HG03280 (cell line): ENCODE measurements at regions not wholly inside any gene's neighbourhood (a gene's known extent, or its start where the extent isn't known, plus 50 kb on each side); places are given as distances from the start of the nearest gene placed in this dataset.

ENCODE experiments used
- ATAC-seq: cut with Tn5 transposase; IDR thresholded peaks from one replicate; pipeline ENCODE4 v1.9.1; 2021; ENCODE audit warnings: mild to moderate bottlenecking, moderate library complexity; ENCODE audit not compliant: unreplicated experiment

DNA sequence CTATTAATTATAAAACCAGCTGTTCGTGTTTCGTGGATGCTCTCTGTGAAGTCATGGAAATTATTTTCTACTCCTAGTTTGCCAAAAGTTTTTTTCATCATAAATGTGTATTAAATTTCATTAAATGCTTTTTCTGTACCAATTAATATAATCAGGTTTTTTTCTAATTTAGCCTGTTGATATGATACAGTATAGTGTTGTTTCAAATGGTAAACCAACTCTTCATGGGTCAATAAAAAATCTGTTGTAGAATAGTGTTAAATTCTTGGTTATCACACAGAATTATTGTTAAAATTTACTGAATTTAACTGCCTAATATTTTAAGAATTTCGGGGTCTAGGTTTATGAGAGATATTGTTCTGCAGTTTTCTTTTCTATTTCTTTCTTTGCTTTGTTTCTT, 505.9 kb upstream of the MANEA start:
- ATAC-seq, result no peak

DNA sequence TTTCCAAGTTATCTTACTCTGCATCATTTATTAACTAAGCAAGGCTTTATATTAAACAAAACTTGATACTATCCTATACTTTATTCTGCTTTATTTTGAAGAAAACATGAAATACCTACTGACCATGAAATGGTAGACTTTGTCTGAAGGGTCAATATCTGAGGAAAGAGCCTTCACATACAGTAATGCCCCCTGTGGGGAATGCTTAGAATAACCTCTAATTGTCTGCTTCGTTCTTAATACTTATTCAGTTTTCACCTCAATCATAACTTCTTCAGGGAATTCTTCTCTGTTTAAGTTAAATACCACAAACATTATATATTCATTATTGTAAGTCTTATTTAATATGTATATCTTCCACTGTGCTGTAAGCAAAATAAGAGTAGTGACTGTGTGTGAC, 498.9 kb upstream of the MANEA start:
- ATAC-seq, result no peak

DNA sequence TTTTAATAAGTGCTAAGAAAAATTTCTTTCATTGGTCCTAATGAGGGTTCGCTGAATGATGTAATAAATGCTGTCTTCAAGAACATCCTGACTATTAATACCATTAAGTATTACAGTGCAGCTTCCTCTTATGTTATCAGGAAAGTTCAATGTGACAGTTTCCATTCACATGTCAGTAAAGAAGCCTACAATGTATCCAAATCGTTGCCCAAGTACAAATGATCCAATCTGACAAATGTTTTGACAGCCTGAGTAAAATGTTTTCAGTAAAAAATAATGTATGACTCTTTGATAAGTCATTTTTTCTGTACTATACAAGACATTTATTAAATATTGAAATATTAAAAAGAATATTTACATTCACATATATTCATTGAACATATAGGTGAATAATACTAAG, 496.1 kb upstream of the MANEA start:
- no peak for ATAC-seq

DNA sequence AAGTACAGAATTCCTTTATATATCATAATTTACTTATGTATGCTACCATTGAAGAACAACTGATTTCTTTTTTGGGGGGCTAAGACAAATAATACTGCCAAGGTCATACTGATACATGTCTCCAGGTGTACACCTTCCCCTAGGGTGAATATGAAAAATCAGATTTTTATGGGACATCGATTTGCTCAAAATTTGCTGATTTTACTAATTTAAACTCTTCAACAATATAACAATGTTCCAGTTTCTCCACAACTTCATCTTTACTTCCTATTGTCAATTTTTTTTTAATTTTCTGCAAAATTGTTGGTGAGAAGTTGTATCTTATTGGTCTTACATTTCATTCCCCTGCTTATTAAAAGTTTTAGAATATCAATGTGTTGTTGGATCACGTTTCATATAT, 495.4 kb upstream of the MANEA start:
- ATAC-seq, result no peak

DNA sequence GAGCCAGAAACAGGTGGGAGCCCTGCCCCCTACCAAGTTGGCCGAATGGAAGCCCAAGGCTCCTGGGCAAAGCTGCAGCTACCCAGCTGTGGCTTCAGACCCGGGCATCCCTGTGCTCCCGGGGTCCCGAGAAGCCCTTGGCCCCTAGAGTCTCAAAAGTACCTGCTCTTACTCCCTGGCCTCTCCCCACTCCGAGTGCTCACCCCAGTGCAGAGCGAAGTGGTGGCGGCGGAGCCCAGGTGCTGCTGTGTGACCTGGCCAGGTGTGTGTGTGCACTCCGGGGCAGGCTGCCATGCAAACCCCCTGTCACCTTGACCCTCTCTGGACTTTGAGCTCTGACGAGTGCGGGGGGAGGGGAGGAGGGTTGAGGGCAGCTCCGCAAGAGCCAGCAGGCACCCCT, 493.8 kb upstream of the MANEA start:
- ATAC-seq, result no peak

DNA sequence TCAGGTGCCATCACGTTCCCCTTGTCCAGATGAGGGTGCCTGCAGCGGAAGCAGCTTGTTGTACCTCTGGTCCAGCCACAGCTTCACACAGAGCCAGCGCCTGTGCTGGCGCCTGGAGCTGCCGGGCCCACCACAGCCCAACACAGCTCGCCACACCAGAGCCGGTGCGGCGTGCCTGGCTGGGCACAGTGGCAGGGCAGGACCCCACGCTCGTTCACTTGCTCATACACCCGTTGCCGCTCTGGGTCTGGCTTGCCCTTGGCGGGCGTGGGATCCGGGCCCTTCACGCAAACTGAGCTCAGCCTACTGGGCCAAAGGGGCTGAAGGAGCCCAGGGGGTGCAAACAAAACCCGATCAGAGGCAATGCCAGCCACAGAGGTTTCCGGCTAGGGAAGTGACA, 492.5 kb upstream of the MANEA start:
- no peak for ATAC-seq

DNA sequence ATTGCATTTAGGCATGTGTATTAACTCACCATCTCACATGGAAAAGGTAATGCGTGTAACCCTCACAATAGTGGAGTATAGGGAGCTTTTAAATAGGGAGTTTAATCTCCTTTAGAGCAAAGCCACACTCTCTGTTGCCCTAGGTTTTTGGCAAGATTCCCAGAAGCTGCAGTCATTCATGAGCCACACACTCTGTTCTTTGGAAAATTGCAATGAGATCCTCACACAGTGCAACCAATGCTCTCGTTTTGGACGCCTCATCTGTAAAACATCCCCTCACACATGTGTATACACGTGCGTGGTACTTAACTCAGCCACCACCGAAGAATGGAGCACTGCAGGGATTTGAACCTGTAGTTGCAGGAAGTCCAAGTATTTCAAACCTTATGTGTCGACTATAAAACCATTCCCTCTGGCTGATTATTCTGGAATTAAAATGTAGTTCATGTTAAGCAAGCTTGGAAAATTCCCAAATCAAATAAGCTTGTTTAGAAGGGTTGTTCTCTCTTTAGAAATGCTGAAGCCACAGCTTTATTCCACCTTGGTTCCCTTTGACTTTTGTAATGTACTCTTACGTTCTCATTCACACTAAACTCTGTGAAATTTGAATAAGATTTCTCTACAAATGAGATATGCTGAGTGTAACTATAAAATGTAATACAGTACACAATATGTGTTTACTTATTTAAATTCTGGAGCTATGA, 489.8 kb upstream of the MANEA start:
- no peak for ATAC-seq

DNA sequence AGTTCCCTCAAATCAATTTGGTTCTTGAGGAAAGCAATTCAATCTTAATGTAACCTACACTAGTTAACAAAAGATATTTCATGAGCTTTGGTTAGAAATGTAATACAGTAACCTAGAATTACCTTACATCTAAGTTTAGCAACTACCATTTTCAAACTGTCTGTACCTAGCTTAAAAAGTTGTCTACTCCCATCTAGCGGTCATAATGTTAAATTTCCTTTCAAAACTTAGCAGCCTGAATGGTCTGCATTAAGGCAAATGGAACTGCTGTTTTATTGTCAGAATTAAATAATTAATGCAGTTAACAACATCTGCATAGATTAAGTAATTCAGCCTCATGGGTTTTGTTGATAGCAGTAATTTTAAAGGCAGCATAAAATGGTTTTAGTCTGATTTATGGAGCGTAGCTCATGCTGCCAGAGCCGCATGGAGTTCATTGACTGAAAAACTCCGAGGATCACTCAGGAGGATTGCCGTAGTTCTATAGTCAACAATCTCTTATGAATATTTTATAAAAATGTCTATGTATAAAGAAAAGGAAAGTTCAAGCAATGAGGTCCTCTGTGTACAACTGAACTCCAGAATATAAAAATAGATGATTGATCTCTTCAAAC, 485.4 kb upstream of the MANEA start:
- ATAC-seq, result peak; percentile 76

DNA sequence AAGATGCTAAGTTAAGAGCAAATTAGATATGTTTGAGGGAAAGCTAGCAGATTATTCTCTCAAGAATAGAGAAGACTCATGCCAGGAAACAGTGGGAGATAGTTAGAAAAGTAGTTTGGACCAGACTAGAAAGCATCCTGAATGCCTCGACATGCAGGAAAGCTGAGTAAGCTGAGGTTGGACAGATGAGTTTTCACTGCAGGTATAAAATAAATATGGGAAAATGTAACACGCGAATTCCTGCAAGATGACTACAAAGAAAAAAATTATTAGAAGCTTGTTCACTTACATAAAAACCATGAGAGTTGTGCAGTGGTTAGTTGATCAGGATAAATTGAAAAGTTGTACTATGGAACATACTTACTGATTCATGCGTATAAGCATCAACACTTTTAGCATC, 484.2 kb upstream of the MANEA start:
- no peak for ATAC-seq

DNA sequence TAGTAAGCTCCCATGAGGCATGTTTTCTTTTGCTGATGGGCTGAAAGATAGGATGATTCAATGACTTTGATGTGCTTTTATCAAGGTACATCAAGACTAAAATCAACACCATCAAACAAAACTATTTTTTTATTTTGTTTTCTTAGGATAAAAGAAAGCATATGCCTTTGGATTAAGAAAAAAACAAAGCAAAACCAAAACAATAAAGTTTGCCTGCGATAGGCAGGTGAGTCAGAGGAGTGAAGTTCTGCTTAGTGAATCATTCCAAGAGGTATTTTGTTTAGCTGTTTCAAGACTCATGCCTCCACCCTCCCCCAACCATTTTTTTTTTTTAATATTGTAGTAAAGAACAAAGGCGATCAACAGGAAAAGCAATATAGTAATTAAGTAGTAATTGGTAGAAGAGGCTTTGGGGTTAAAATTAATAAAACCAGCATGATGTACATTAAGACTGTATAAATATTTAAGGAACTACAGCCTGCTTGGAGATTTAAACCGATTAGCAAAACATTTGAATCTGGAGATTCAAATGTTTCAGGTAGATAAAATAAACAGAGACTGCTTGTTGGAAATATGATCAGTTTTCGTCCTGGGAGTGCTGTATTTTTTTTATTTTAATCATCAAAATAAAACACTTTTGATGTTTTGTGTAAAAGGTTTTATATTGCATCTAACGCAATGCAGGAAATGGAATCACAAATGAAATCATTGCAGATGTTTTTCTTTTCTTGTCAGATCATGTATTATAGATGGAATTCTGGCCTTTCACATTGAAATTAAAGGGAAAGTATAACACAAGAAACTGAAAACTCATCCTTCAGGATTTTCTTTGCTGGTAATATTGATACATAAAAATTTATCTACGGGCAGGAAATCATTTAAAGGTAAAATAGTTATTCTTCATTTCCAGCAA, 482.3 kb upstream of the MANEA start:
- ATAC-seq, result no peak

DNA sequence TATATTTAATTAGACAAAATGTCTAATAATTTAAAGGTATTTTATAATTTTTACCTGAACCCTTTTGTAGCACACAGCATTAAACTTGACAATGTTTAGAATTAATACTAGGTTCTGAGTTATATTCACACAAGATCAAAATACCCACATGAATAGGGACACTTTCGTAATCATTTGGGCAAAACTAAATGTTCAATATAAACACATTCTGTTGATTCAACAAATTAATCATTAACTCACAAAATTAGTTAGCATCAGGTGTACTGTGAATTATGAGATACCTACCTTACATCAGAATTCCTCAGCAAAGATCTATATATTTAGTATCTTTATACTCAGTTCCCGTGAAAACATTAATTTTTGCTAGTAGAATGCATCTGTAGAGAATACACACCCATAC, 481.5 kb upstream of the MANEA start:
- ATAC-seq, result no peak

DNA sequence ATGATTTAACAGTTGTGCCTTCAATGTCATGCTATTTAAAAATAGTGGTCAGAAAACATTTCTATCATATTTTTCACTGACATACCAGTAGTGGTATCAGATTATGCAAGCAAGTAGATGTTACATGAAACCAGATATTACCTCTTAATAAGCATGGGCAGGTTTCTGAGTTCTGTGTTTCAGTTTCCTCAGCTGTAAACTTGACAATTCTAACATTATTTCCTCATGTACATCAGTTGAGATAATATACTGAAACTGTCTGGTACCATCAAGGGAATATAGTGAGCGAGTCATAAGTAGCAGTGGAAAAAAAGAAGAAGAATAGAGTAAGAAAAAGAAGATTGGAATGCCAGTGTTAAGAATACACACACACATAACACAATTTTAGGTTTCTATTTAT, 477.9 kb upstream of the MANEA start:
- ATAC-seq, result no peak

DNA sequence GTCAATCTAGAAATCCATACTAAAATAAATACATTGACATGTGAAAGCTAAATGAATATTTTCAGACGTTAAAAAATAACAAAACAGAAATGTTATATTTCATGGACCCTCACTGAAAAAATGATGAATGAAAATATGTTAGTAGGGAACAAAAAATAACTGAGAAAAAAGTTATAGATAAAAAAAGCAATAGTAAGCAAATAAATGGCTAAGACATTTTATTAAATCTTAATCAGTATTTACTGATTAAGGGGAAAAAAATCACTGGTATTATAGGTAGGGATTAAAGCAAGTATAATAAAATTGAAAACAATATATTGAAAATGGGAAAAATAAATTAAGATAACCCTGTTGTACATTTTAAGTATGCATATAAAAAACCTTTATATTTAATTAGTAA, 468.1 kb upstream of the MANEA start:
- no peak for ATAC-seq

DNA sequence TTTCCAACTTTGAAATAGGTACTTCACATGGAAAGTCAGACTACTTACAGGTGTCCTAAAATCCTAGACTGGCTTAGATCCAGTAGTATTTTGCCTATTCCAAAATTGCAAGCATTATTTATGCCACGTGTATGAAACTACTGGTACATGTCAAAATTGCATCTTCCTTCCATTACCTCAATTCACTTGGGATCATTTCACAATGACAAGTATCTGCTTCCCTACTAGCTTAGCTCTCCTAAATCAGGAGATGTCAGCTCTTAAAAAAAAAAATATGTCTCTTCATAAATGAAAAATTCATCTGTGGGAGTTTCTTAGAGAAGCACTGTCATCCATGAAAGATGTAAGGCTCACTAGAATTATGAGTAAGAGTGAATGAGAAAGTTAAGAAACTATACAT, 466.6 kb upstream of the MANEA start:
- no peak for ATAC-seq

DNA sequence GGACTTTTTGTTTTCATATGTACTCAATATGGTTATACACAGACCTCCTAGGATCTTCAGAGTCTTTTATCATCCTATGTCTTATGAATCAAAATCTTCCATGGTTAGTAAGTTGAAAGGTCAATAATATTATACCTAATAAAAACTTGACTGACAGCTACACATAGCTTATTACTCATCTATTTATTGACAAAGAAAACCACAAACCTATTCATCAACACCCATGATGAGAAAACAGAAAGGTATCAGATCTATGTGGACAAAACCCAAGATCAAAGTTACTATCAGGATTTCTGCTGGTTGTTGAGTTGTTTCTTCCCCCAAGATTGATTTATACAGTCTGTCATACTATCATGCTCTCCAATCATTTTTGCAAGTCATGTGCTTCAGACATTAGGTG, 460.1 kb upstream of the MANEA start:
- ATAC-seq, result no peak

DNA sequence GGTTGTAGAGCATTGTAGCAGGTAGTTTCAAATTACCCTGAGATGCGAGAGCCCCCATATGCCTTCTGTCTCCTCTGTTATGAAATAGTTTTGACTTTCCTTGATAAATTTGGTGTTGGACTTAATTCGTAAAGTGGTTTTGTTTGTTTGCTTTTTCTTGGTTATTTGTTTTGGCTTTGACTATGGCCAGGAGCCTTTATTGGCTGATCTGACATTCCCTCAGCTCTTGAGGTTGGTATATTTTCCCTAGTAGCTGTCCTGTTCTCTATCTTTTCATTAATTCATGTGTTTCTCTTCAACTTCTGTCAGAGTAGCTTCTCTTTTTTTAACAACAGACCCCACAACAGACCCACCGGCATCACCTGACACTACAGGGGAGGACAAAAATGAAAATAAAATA, 457.4 kb upstream of the MANEA start:
- no peak for ATAC-seq

DNA sequence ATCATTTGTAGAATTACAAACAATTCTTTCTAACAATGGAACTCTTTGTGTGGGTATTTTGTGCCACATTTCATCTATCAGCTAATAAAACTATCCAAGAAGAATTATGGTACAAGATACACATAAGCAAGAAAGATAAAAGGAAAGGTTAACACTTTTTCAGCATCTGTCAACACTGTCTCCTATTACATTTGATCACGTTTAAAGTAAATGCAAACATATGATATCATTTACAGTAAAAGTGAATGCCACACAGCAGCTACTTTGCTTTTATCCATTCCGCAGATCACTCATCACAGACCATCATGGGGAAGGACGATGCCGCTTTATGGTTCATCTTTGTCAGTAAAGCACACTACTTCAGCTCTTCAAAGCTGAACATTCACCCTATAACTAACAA, 456.4 kb upstream of the MANEA start:
- no peak for ATAC-seq

DNA sequence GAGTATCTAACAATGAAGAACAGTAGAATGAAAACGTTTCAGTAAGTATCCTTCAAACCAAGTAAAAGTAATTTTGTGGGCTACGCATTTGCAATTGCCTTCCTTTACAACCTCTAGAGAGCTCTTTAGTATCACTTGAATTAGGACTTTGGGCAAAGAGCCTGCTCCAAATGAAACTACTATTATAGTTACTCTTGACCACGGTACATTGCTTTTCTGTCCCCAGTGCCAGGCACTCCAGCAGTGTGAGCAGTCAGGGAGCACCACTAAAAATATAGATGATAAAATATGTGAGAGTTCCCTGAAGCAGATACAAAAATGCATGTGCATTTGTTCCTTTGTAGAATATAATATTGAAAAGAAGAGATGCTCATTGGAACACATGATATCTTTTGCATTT, 450.1 kb upstream of the MANEA start:
- ATAC-seq, result no peak

DNA sequence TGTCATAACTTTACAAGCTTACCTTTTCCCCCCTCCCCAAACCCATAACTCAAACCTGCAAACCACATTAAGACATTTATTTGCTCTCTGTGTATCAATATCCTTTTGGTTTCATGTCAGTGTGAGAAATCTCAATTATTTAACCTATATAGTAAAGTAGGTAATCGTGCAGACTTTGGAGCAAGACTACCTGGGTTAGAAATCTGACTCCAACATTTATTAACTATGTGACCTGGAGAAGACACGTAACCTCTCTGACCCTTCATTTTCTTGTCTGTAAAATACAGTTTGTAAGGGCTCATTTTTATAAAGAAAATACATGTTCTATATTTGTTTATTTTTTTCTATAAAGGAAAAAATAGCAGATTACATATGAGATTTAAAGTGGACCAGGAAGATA, 448.9 kb upstream of the MANEA start:
- ATAC-seq, result no peak

DNA sequence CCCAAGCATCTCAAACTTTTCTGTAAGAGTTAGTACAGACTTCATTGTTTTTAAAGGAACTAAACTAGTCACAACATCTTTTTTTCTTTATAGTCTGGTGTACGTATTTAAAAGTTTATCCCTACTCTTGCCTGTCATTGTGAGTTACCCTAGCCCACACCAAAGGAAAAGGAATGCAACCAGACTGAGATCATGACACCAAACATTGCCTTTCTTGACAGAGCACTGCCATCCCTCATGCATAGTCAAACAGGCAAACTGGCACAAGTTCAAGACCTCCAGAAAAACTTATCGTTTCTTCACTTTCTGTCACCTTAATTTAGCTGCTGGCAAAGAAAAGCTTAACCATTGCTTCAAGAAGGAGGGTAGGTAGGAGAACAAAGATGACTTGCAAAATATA, 448.4 kb upstream of the MANEA start:
- no peak for ATAC-seq

DNA sequence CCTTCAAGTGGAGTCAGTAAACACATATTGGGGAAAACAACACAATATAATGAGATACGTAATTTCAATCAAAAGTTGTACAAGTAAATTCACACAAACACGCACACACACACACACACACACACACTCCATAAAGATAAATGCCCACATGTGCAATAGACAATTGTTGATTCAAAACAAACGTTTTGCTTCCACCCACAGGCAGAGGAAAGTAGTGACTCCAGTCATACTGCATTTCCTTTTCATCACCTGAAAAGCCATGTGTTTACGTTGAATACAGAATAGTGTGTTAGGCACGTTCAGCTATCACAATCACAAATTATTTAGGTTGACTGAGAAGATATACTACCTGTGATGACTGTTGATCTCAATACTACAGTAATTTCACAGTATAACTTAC, 443.8 kb upstream of the MANEA start:
- no peak for ATAC-seq

DNA sequence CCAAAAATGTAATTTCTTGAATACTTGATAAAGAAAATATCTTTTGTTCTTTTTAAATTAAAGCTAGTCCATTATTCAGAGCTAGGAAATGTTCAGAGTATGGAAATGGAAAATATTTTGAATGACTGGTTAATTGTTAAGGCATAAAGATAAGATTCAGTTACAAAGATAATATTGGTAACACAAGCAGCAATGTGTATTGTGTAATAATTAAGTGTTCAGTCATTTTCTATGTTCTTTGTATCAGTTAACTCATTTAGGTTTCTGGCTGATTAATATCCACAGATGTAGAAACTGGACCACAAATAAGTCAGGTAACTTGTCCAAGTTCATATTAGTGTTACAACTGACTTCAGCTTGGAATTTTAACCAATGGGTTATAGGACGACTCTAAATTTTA, 442.2 kb upstream of the MANEA start:
- ATAC-seq, result no peak
